ENCODE measurements at regions not wholly inside any gene's neighbourhood (a gene's known extent, or its start where the extent isn't known, plus 50 kb on each side); places are given as distances from the start of the nearest gene placed in this dataset.

GRCh38 chr7:96887426-96887825 lies 117.9 kb upstream of the DLX6 start:
- H3K9me3 Mint-ChIP-seq, result peaks cover 7% of the 10 kb centered on the region
- no peak overlapping the region for H3K4me3 Mint-ChIP-seq
- H3K27me3 Mint-ChIP-seq, result no peaks in the 10 kb centered on the region
- H3K36me3 Mint-ChIP-seq, result no peaks in the 10 kb centered on the region
- no peak overlapping the region for H3K27ac Mint-ChIP-seq
- H3K4me1 Mint-ChIP-seq (ENCODE audit: unreplicated experiment), result no peaks in the 10 kb centered on the region
- TF ChIP-seq CTCF (conservative IDR thresholded peaks at IDR 0.05), result no peak
- no peak for DNase-seq (ENCODE audit: extremely low spot score, unreplicated experiment)

GRCh38 chr7:96899108-96899507 lies 106.2 kb upstream of the DLX6 start:
- no peak for DNase-seq (ENCODE audit: extremely low spot score, unreplicated experiment)
- Mint-ChIP-seq H3K4me3 (no peak overlapping the region), H3K27me3 (no peaks in the 10 kb centered on the region), H3K4me1 (ENCODE audit: unreplicated experiment) (peaks cover 4% of the 10 kb centered on the region), H3K9me3 (no peaks in the 10 kb centered on the region), H3K36me3 (no peaks in the 10 kb centered on the region), H3K27ac (no peak overlapping the region)
- no peak for TF ChIP-seq CTCF (conservative IDR thresholded peaks at IDR 0.05)

GRCh38 chr7:96901822-96902445 lies 103.4 kb upstream of the DLX6 start:
- Mint-ChIP-seq H3K27ac (no peak overlapping the region), H3K4me1 (ENCODE audit: unreplicated experiment) (peaks cover 4% of the 10 kb centered on the region), H3K9me3 (no peaks in the 10 kb centered on the region), H3K36me3 (no peaks in the 10 kb centered on the region), H3K27me3 (no peaks in the 10 kb centered on the region), H3K4me3 (no peak overlapping the region)
- no peak for DNase-seq (ENCODE audit: extremely low spot score, unreplicated experiment)
- no peak for TF ChIP-seq CTCF (conservative IDR thresholded peaks at IDR 0.05)

- no peaks in the 10 kb centered on the region for H3K9me3 Mint-ChIP-seq
- H3K27me3 Mint-ChIP-seq, result no peaks in the 10 kb centered on the region
- H3K4me1 Mint-ChIP-seq (ENCODE audit: unreplicated experiment), result peaks cover 4% of the 10 kb centered on the region
- no peak for DNase-seq (ENCODE audit: extremely low spot score, unreplicated experiment)
- H3K36me3 Mint-ChIP-seq, result no peaks in the 10 kb centered on the region
- H3K4me3 Mint-ChIP-seq, result no peak overlapping the region
- H3K27ac Mint-ChIP-seq, result no peak overlapping the region
- TF ChIP-seq CTCF (conservative IDR thresholded peaks at IDR 0.05), result no peak
Measured at GRCh38 chr7:96903906-96904305, 101.4 kb upstream of the DLX6 start.

GRCh38 chr7:96910486-96910885 lies 94.9 kb upstream of the DLX6 start:
- DNase-seq (ENCODE audit: extremely low spot score, unreplicated experiment), result no peak
- no peak overlapping the region for H3K27ac Mint-ChIP-seq
- no peaks in the 10 kb centered on the region for H3K4me1 Mint-ChIP-seq (ENCODE audit: unreplicated experiment)
- no peak overlapping the region for H3K4me3 Mint-ChIP-seq
- H3K36me3 Mint-ChIP-seq, result no peaks in the 10 kb centered on the region
- H3K9me3 Mint-ChIP-seq, result no peaks in the 10 kb centered on the region
- H3K27me3 Mint-ChIP-seq, result peaks cover 2% of the 10 kb centered on the region
- TF ChIP-seq CTCF (conservative IDR thresholded peaks at IDR 0.05), result no peak

DNA sequence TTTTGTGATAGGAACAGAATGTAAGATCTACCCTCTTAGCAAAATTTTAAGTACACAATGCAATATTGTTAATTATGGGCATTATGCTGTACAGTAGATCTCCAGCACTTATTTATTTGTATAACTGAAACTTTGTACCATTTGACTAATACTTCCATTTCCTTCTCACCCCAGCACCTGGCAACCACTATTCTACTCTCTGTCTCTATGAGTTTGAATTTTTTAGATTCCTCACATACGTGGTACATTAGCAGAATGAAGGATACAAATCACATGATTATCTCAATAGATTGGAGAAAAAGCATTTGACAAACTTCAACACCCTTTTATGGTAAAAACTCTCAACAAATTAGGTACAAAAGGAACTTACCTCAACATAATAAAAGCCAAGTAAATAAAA lies 90.3 kb upstream of the DLX6 start:
- no peak for DNase-seq (ENCODE audit: extremely low spot score, unreplicated experiment)
- Mint-ChIP-seq H3K27me3 (peaks cover 2% of the 10 kb centered on the region), H3K9me3 (no peaks in the 10 kb centered on the region), H3K4me1 (ENCODE audit: unreplicated experiment) (no peaks in the 10 kb centered on the region), H3K27ac (no peak overlapping the region), H3K36me3 (no peaks in the 10 kb centered on the region), H3K4me3 (no peak overlapping the region)
- TF ChIP-seq CTCF (conservative IDR thresholded peaks at IDR 0.05), result no peak

Data from type B pancreatic cell (in vitro differentiated cells).